Ishikawa (cell line): ENCODE measurements at regions not wholly inside any gene's neighbourhood (a gene's known extent, or its start where the extent isn't known, plus 50 kb on each side); places are given as distances from the start of the nearest gene placed in this dataset.

Source experiments
- CEBPB ChIP-seq: IDR thresholded peaks from 2 replicates; pipeline ENCODE4 v1.6.1; 2012
- CREB1 ChIP-seq: IDR thresholded peaks from 2 replicates; pipeline ENCODE4 v1.6.1; 2012; ENCODE audit warnings: low read depth
- TCF12 ChIP-seq: IDR thresholded peaks from 2 replicates; pipeline ENCODE4 v1.6.1; 2012; ENCODE audit warnings: low read depth
- TF ChIP-seq, protein P1 (sequence below): IDR thresholded peaks from 2 replicates; pipeline ENCODE4 v1.6.1; 2012; ENCODE audit warnings: low read depth, mild to moderate bottlenecking

DNA sequence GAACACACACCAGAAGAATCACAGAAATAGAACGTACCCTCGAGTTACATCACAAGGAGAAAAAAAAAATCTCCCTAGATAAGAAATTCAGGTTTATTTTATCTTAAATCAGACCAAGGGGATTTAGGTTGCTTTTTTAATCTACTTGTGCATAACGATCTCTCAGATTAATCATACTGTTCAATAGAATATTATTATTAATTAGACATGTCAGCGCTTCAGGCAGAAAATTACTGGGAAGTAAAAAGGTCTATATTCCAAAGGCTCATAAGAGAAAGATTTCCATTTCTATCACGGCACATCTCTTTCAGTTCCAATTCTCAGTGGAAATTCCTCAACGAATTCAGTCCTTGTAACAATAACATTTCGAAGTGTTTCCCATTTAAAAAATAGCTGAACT is 77.7 kb upstream of the PSMD7 start:
- TF ChIP-seq TCF12 (no peak), CEBPB (no peak), CREB1 (no peak)
- TF ChIP-seq, protein P1, sequence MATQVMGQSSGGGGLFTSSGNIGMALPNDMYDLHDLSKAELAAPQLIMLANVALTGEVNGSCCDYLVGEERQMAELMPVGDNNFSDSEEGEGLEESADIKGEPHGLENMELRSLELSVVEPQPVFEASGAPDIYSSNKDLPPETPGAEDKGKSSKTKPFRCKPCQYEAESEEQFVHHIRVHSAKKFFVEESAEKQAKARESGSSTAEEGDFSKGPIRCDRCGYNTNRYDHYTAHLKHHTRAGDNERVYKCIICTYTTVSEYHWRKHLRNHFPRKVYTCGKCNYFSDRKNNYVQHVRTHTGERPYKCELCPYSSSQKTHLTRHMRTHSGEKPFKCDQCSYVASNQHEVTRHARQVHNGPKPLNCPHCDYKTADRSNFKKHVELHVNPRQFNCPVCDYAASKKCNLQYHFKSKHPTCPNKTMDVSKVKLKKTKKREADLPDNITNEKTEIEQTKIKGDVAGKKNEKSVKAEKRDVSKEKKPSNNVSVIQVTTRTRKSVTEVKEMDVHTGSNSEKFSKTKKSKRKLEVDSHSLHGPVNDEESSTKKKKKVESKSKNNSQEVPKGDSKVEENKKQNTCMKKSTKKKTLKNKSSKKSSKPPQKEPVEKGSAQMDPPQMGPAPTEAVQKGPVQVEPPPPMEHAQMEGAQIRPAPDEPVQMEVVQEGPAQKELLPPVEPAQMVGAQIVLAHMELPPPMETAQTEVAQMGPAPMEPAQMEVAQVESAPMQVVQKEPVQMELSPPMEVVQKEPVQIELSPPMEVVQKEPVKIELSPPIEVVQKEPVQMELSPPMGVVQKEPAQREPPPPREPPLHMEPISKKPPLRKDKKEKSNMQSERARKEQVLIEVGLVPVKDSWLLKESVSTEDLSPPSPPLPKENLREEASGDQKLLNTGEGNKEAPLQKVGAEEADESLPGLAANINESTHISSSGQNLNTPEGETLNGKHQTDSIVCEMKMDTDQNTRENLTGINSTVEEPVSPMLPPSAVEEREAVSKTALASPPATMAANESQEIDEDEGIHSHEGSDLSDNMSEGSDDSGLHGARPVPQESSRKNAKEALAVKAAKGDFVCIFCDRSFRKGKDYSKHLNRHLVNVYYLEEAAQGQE: no peak
